H9 (cell line): ENCODE measurements at regions not wholly inside any gene's neighbourhood (a gene's known extent, or its start where the extent isn't known, plus 50 kb on each side); places are given as distances from the start of the nearest gene placed in this dataset.

Experiments used
- DNase-seq: peaks from one replicate; pipeline ENCODE4 v3.0.0-alpha.2; 2017
- H2AFZ ChIP-seq: one replicate; pipeline ENCODE4 v1.6.1; 2013; ENCODE audit warnings: mild to moderate bottlenecking, low read length, control low read depth, moderate library complexity
- H2AK5ac ChIP-seq: 2 replicates; pipeline ENCODE4 v1.6.1; 2013; ENCODE audit warnings: low read length, control low read depth, mixed read lengths; ENCODE audit not compliant: insufficient read length
- H2BK120ac ChIP-seq: one replicate; pipeline ENCODE4 v1.6.1; 2013; ENCODE audit warnings: low read depth, mild to moderate bottlenecking, low read length, control low read depth, inconsistent platforms; ENCODE audit not compliant: poor library complexity, severe bottlenecking
- H2BK12ac ChIP-seq: 2 replicates; pipeline ENCODE4 v1.6.1; 2013; ENCODE audit warnings: low read length, control low read depth, mixed read lengths, low read depth; ENCODE audit not compliant: insufficient read length
- H2BK15ac ChIP-seq: 2 replicates; pipeline ENCODE4 v1.6.1; 2013; ENCODE audit warnings: low read depth, low read length, control low read depth
- H2BK20ac ChIP-seq: one replicate; pipeline ENCODE4 v1.6.1; 2013; ENCODE audit warnings: low read depth, mild to moderate bottlenecking, low read length, control low read depth, inconsistent platforms; ENCODE audit not compliant: poor library complexity, severe bottlenecking
- H2BK5ac ChIP-seq: 2 replicates; pipeline ENCODE4 v1.6.1; 2013; ENCODE audit warnings: low read length, control low read depth, mixed read lengths; ENCODE audit not compliant: insufficient read length
- H3K14ac ChIP-seq: 2 replicates; pipeline ENCODE4 v1.6.1; 2013; ENCODE audit warnings: low read length, control low read depth; ENCODE audit not compliant: insufficient read depth
- H3K18ac ChIP-seq: 2 replicates; pipeline ENCODE4 v1.6.1; 2013; ENCODE audit warnings: low read depth, mild to moderate bottlenecking, mixed read lengths, low read length, control low read depth; ENCODE audit not compliant: insufficient read length
- H3K23ac ChIP-seq: 2 replicates; pipeline ENCODE4 v1.6.1; 2013; ENCODE audit warnings: low read length, control low read depth, mixed read lengths, low read depth; ENCODE audit not compliant: insufficient read length
- H3K23me2 ChIP-seq: 2 replicates; pipeline ENCODE4 v1.6.1; 2013; ENCODE audit warnings: low read depth, mild to moderate bottlenecking, mixed read lengths, low read length, control low read depth; ENCODE audit not compliant: insufficient read length, poor library complexity, severe bottlenecking
- H3K27ac ChIP-seq: 2 replicates; pipeline ENCODE4 v1.5.1; 2013; ENCODE audit warnings: low read length, control low read depth, mixed read lengths, low read depth; ENCODE audit not compliant: insufficient read length
- H3K27me3 ChIP-seq: 2 replicates; pipeline ENCODE4 v1.6.1; 2013; ENCODE audit warnings: low read length, control low read depth, inconsistent platforms; ENCODE audit not compliant: insufficient read depth
- H3K4ac ChIP-seq: 2 replicates; pipeline ENCODE4 v1.6.1; 2013; ENCODE audit warnings: low read depth, mild to moderate bottlenecking, control low read depth, inconsistent platforms, low read length, moderate library complexity
- H3K4me1 ChIP-seq: 2 replicates; pipeline ENCODE4 v1.6.1; 2013; ENCODE audit warnings: low read length, control low read depth, inconsistent platforms; ENCODE audit not compliant: insufficient read depth
- H3K4me2 ChIP-seq: 2 replicates; pipeline ENCODE4 v1.6.1; 2013; ENCODE audit warnings: low read length, control low read depth, mixed read lengths; ENCODE audit not compliant: insufficient read length, insufficient read depth
- H3K56ac ChIP-seq: 2 replicates; pipeline ENCODE4 v1.6.1; 2013; ENCODE audit warnings: low read depth, mild to moderate bottlenecking, mixed read lengths, low read length, control low read depth; ENCODE audit not compliant: insufficient read length
- H3K79me1 ChIP-seq: 2 replicates; pipeline ENCODE4 v1.6.1; 2013; ENCODE audit warnings: low read depth, mild to moderate bottlenecking, moderate library complexity, low read length, control low read depth, inconsistent platforms; ENCODE audit not compliant: insufficient read depth, poor library complexity, severe bottlenecking
- H3K79me2 ChIP-seq: 2 replicates; pipeline ENCODE4 v1.6.1; 2013; ENCODE audit warnings: low read length, control low read depth, inconsistent platforms; ENCODE audit not compliant: insufficient read depth
- H3K9ac ChIP-seq: 2 replicates; pipeline ENCODE4 v1.6.1; 2013; ENCODE audit warnings: low read length, control low read depth, mixed read lengths; ENCODE audit not compliant: insufficient read length; ENCODE audit errors: extremely low read depth
- H3K9me3 ChIP-seq: one replicate; pipeline ENCODE4 v1.6.1; 2013; ENCODE audit warnings: low read depth, low read length, inconsistent platforms; ENCODE audit not compliant: control insufficient read depth
- H3T11ph ChIP-seq: one replicate; pipeline ENCODE4 v1.6.1; 2013; ENCODE audit warnings: mild to moderate bottlenecking, low read length, control low read depth, inconsistent platforms
- H4K20me1 ChIP-seq: one replicate; pipeline ENCODE4 v1.6.1; 2013; ENCODE audit not compliant: control insufficient read depth, insufficient read length, insufficient read depth
- H4K5ac ChIP-seq: 2 replicates; pipeline ENCODE4 v1.6.1; 2013; ENCODE audit warnings: low read depth, mild to moderate bottlenecking, mixed read lengths, low read length, control low read depth; ENCODE audit not compliant: insufficient read length
- H4K8ac ChIP-seq: replicated peaks from 2 replicates; pipeline ENCODE4 v1.6.1; 2013; ENCODE audit warnings: low read length, control low read depth, mixed read lengths, low read depth; ENCODE audit not compliant: insufficient read length
- H4K91ac ChIP-seq: 2 replicates; pipeline ENCODE4 v1.6.1; 2013; ENCODE audit warnings: low read depth, mild to moderate bottlenecking, moderate library complexity, mixed read lengths, low read length, control low read depth; ENCODE audit not compliant: insufficient read length
- H3K27ac Mint-ChIP-seq, 3 experiments: 2 replicates in 2 of 3; 3 replicates in 1 of 3; pipeline ENCODE4 v1.8.0; 2020 to 2021; ENCODE audit warnings: mixed read lengths in 3 of 3, mild to moderate bottlenecking in 1 of 3, moderate library complexity in 1 of 3
- H3K27me3 Mint-ChIP-seq: 2 replicates; pipeline ENCODE4 v1.8.0; 2021; ENCODE audit warnings: low read depth, mild to moderate bottlenecking, moderate library complexity, mixed read lengths
- H3K36me3 Mint-ChIP-seq, 3 experiments: 2 replicates in 2 of 3; 3 replicates in 1 of 3; pipeline ENCODE4 v1.8.0; 2020 to 2021; ENCODE audit warnings: low read depth in 3 of 3, mixed read lengths in 3 of 3; ENCODE audit not compliant: insufficient read depth in 1 of 3
- H3K4me1 Mint-ChIP-seq, 2 experiments: 2 replicates each; pipeline ENCODE4 v1.8.0; 2020; ENCODE audit warnings: mixed read lengths in 2 of 2
- H3K4me3 Mint-ChIP-seq, 2 experiments: 2 replicates in 1 of 2; 3 replicates in 1 of 2; pipeline ENCODE4 v1.8.0; 2020 to 2021; ENCODE audit warnings: mild to moderate bottlenecking in 2 of 2, mixed read lengths in 2 of 2, moderate library complexity in 1 of 2
- H3K9me3 Mint-ChIP-seq, 2 experiments: 2 replicates in 1 of 2; 3 replicates in 1 of 2; pipeline ENCODE4 v1.8.0; 2020; ENCODE audit warnings: mild to moderate bottlenecking in 2 of 2, mixed read lengths in 2 of 2, moderate library complexity in 1 of 2
- WGBS: extraction: QIAGEN DNeasy Blood & Tissue Kit; methylation state at CpG from one replicate; pipeline ENCODE4 v1.1.7; 2013; ENCODE audit warnings: missing lambda C conversion rate, low lambda C conversion rate, mixed read lengths; ENCODE audit not compliant: insufficient read length; ENCODE audit errors: extremely low coverage; 5-methylcytosine and 5-hydroxymethylcytosine counted together
- TF ChIP-seq, protein P1 (sequence below): fragments of 200-600 bp; sonication (generic); conservative IDR thresholded peaks from 3 replicates; pipeline ENCODE4 v1.8.0; 2021; ENCODE audit warnings: antibody characterized with exemption, mild to moderate bottlenecking

DNA sequence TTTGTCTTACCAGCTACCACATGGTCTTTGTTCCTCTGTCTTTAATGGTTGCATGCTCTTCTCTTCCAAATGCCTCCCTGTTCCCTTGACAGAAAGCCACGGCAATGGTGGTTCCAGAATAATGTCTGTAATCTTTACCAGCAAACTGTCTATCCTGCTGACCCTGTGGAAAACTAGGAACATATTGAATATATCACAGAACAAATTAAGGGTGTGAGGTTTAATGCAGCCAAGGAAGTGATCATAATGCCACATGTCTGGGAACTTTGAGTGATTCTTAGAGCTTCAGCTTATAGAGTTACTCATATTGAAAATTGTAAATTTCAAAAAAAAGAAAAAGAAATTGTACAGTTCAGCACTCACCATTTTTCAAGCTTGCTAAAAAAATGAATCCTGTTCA, 282.9 kb upstream of the RARB start:
- Histone ChIP-seq H3K14ac (no peak overlapping the region), H3K79me1 (no peaks in the 10 kb centered on the region), H2BK120ac (no peak overlapping the region), H2AK5ac (no peak overlapping the region), H3K4me2 (no peak overlapping the region), H3T11ph (no peak overlapping the region), H2BK12ac (no peak overlapping the region), H2BK5ac (no peak overlapping the region), H4K5ac (no peak overlapping the region), H3K23ac (no peak overlapping the region), H3K4me1 (no peaks in the 10 kb centered on the region; the same call in 1 of the 2 replicates), H3K79me2 (no peaks in the 10 kb centered on the region), H3K27ac (no peak overlapping the region), H4K20me1 (no peaks in the 10 kb centered on the region), H3K56ac (no peak overlapping the region), H3K9ac (no peak overlapping the region), H3K23me2 (no peaks in the 10 kb centered on the region), H3K18ac (no peak overlapping the region), H2AFZ (no peak overlapping the region), H3K4ac (no peak overlapping the region), H3K9me3 (no peaks in the 10 kb centered on the region), H2BK20ac (no peak overlapping the region), H2BK15ac (no peak overlapping the region), H4K8ac (no peak overlapping the region), H4K91ac (no peak overlapping the region), H3K27me3 (no peaks in the 10 kb centered on the region)
- no peak for DNase-seq
- TF ChIP-seq, protein P1, sequence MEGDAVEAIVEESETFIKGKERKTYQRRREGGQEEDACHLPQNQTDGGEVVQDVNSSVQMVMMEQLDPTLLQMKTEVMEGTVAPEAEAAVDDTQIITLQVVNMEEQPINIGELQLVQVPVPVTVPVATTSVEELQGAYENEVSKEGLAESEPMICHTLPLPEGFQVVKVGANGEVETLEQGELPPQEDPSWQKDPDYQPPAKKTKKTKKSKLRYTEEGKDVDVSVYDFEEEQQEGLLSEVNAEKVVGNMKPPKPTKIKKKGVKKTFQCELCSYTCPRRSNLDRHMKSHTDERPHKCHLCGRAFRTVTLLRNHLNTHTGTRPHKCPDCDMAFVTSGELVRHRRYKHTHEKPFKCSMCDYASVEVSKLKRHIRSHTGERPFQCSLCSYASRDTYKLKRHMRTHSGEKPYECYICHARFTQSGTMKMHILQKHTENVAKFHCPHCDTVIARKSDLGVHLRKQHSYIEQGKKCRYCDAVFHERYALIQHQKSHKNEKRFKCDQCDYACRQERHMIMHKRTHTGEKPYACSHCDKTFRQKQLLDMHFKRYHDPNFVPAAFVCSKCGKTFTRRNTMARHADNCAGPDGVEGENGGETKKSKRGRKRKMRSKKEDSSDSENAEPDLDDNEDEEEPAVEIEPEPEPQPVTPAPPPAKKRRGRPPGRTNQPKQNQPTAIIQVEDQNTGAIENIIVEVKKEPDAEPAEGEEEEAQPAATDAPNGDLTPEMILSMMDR: no peak
- peaks cover 8 to 24% of the 10 kb centered on the region in 2 experiments for H3K4me1 Mint-ChIP-seq
- no CpG with 5 or more reads among the region's 1 CpG for WGBS
- no peak overlapping the region for H3K4me3 Mint-ChIP-seq
- H3K27ac Mint-ChIP-seq: no peak overlapping the region
- H3K36me3 Mint-ChIP-seq: peaks cover 0 to 3% (median 0%) of the 10 kb centered on the region in 3 experiments; a peak in 2 of 7 replicates
- no peaks in the 10 kb centered on the region for H3K9me3 Mint-ChIP-seq
- no peaks in the 10 kb centered on the region for H3K27me3 Mint-ChIP-seq
